Stimulated activated CD4-positive, alpha-beta T cell treated with anti-CD3 and anti-CD28 coated beads, Interleukin-1b, Interleukin-23, amount 100 ng/mL, for 4 hours (primary cell): ENCODE measurements at regions not wholly inside any gene's neighbourhood (a gene's known extent, or its start where the extent isn't known, plus 50 kb on each side); places are given as distances from the start of the nearest gene placed in this dataset.

Experiments
- DNase-seq, 2 donors: peaks; one replicate each; pipeline ENCODE4 v3.0.0-alpha.2; 2020; ENCODE audit warnings: low read depth in 2 of 2

DNA sequence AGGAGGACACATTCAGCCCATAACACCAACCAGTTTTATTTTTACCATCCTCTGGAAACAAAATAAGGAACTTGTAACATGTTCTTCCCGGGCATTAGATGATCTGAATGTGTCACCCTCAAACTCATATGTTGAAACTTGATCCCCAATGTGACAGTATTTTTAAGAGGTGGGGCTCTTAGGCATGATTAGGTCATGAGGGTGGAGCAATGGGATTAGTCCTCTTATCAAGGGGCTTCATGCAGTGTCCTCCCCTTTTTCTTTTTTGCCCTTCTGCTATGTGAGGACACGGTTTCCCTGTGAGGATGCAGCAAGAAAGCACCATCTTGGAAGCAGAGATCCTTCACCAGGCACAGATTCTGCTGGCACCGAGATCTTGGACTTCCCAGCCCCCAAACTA lies 401.5 kb upstream of the TRIB2 start:
- DNase-seq: no peak

DNA sequence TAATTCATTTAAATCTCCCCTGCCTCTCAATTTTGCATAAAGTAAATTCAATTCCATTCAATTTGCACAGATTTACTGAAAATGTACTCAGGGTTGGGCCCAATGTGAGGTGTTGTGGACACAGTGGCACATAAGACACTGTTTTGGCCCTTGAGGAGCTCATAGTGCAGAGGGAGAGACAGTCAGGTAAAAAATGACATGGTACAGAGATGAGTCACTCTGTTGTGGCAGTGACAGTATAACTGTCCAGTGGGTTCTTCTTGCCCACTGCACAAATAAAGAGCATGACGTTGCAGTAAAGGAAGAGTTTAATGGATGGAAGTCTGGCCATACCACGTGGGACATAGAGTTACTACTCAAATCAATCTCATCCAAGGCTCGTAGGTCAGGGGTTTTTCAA lies 400.3 kb upstream of the TRIB2 start:
- DNase-seq: no peak

DNA sequence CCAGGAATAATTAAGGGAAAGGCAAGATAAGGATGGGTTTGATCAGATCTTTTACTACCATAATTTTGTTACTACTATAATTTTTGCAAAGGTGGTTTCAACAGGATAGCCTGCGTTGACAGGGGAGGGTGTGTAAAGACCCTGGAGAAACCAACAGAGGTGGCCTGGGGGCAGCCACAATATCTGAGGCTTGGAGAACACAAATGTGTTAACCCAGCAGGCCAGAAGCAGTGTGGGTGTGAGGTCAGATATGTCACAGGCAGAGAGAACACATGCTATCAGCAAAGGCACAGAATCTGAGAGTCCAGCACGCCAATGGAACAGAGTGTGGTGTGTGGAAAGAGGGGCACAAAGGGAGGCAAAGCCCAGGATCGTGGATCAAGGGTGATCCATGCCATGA lies 399.4 kb upstream of the TRIB2 start:
- no peak for DNase-seq

DNA sequence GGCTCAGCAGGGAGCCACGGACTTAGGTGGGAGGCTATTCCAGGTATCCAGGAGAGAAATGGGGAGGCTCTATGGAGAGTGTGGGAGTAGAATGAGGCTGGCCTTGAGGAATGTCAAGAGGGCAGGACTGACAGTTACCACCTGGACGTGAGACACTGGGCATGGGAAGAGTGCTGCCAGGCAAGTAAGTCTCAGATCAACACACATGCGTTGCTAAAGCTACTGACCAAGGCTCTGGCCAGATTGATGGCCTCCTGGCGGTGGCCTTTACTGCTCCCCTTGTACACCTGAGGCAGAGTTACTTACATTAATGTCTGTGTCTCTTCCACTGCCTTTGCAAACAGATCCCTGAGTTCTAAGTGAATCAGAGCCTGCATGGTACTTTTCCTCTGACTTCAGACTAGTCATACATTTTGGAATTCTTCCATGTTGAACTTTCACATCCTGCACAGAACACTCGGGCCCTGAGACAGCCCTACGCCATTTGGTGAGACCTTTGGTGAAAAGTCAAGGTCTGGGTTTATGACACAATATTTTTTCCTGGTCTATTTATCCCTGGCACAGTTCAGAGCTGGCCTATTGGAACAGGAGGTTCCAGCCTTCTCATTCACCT lies 398.8 kb upstream of the TRIB2 start:
- DNase-seq: no peak

DNA sequence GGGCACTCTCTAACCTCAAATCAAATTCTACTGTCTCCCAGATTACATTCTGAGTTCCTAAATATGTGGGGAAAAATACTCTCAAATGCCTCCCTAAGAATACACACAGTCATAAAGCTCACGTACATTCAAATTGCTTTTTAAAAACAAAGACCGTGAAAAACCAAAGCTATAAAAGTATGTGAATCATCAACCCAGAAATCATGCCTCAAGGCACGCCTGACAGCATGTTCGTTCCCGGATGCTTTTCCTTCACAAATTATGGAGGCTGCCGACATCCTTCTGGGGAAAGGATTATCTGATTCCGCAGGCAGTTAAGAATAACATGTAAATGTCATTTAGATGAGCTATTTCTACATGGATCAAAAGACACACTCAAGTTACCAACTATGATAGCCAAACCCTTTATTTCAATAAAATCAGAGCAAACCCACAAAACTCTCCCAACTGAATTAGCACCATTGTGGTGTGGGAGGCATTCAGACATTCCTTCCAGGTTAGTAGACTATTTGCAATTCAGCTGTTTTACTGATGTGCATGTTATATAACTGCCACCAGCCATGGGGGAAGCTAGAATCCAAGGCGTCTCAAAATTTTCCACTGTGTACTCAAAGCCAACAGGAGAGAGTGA lies 398.2 kb upstream of the TRIB2 start:
- DNase-seq: no peak

DNA sequence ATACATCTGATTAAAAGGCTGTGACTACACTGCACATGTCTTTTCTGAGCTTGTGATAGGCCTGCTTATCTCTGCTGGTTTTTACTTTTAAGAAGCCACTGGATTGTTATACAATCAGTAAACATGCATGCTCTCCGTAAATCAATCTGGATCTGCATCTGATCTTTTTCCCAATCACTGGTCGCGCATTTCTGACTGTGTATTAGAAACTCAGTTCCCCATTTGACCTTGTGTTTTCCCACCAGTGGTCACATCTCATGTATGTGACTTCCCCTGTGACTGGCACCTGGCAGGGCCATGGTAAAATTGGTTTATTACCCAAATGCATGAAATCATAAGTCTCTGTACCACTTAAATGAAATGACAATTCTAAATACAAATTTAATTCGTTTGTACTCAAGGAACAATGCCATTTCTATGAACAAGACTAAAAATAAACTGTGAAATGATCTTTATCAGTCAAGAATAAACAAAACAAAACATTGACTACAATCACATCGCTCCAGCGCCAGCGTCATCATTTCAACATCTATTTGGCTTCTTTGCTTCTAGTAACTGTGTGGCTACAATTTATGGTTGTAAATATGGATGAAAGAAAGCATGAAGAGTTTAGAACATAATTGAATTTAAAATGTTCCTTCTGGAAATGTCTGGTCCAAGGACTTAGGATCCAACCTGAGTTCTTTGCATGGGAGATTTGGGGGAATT lies 396.6 kb upstream of the TRIB2 start:
- no peak for DNase-seq

DNA sequence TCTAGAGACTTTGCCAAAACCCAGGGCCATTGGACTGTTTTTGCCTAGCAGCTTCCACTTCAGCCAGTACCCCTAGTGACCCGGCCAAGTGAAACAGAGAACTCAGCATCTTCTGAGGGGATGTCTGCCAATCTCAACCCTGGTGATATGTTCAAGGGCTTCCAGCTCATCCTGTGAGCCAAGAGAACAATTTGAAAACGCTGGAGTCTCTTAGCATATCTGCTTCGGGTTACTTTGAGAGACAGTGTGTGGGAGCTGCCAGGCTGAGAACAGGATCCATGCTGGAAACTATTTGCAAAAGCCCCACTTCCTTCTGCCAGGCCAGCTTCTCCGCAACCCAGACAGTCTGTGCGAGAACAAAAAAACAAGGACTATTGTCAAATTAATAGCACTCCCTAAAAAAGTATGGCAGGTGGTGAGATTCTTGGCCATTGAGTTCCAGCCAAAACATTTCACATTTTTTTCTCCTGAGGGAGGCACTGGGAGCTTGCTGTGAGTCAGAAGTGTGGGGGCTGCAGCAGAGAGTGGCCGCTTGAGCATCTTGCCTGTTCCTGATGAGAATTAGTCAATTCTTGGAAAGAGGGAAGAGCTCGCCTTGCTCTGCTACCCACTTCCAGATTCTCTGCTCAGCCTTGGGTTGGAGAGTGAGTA lies 395.6 kb upstream of the TRIB2 start:
- no peak for DNase-seq

DNA sequence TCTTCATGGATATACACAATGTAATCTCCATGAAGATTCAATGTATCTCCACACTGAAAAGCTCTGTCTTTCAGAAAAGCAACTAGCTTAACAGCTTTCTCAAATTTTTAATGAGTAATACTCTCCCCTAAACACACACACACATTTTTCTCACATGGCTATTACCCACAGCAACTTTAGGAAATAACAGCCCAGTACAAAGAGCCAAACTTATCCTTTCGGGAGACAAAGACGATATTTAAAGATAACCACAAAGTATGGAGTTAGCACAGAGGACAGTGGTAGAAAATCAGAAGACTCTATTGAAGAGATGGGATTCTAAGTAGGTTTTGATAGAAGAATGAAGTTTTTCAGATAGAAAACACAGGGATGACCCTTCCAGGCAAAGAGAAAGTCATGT lies 394.9 kb upstream of the TRIB2 start:
- DNase-seq: no peak

DNA sequence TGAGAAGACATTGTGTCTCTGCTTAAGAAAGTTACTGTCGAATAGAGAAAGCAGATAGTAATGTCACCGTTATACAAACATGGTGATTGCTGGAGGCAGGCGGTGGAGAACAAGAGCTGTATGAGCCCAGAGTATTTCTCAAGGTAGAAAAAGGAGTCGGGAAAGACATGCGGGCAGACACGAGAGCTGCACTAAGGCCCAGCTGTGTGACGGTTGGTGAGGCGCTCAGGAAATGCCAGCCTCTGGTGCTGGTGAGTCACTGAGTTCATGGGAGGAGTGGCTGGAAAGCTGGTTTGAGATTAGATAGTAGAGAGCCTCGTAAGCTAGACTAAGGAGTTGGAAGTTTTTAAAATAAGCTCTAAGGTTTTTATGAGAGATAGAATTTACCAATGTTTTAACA lies 390.9 kb upstream of the TRIB2 start:
- DNase-seq: no peak

DNA sequence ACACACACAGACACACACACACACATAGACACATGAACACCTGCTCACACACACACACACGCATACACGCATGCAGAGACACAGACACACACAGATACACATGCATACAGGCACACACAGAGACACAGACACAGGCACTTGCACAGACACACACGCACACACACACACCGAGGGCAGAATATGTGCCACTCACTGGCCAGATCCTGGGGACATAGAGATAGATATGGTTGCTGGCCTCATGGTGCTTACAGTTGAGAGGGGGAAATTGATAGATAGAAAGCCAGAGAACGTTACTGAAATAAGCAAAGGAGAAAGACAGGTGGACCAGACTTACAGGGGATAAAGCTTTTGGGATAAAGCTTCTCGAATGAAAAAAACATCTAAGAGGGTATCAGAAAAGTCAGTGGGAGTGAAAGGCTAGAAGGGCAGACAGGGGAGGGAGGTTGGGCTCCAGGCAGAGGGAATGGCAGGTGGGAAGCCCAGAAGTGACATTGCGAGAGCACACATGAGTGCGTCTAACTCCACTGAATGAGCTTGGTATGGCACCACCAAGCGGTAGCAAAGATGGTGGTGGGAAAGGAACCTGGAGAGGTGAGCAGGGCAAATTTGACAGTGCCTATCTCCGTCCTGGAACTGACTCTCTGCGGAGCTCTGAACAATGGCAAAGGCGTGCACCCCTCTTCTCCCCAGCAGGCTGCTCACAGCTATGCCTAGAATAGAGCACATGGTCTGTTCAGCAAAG lies 390.1 kb upstream of the TRIB2 start:
- no peak for DNase-seq

DNA sequence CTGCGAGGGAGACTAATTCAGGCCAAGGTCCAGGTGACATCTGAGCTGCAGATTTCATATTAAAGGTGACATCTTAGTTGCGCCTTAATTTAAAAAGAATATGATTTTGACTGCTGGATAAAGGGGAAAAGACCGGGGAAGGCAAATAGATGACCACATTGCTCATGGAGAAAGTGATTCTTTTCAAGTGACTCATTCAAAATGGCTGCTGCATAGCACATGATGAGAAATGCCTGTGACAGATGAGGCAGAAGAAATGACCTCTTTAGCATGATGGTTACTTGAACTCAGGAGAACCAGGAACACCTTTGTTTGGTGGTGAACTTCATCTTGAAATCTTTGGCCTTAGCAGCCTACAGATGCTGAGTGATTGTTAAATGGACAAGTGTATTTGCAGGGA lies 385.8 kb upstream of the TRIB2 start:
- no peak for DNase-seq

DNA sequence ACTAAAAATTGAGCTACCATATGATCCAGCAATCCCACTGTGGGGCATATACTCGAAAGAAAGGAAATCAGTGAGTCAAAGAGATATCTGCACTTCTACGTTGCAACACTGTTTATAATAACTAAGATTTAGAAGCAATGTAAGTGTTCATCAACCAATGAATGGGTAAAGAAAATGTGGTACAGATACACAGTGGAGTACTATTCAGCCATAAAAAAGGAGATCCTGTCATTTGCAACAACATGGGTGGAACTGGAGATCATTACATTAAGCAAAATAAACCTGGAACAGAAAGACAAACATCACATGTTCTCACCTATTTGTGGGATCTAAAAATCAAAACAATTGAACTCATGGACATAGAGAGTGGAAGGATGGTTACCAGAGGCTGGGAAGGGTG lies 385.0 kb upstream of the TRIB2 start:
- no peak for DNase-seq

DNA sequence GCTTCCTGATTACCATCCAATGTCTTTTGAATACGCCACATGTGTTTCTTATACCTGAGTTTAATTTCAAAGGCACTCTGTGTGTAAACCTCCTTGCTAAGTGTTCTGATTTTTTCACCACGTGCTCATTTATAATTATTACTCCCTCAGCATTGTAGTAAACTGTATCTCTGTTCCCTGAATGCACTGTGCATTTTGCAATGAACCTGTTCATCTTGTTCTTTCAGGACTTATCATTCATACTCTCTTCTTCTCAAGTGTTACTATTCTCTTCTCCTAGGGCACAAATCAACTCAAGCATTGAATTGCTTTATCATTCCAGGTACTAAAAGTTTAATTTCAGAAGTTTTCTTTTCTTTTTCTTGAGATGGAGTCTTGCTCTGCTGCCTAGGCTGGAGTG lies 383.4 kb upstream of the TRIB2 start:
- DNase-seq: no peak

DNA sequence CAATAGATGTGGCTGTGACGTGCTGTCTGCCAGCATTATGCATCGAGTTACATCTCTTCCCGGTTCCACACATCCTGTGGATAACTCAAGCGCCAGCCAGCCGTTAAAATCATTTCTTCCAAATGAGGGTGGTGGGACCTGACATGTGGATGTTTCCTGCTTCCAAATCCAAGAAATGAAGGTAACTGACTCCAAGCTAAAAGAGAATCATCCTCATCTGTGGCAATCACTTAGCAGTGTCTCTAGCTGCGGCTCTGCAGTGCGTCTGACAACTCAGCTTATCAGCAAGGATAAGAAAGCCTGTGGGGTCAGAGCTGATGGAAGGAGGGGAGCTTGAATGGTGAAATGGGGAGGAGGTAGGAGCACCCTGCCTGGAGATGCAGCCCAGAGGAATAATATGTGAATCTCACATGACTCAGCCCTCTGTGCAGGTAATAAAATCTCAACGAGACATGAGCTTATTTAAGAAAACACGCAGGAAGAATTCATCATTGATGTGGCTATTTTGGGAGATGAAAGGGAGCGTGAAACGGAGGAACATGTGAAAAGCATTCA lies 382.2 kb upstream of the TRIB2 start:
- DNase-seq: no peak

DNA sequence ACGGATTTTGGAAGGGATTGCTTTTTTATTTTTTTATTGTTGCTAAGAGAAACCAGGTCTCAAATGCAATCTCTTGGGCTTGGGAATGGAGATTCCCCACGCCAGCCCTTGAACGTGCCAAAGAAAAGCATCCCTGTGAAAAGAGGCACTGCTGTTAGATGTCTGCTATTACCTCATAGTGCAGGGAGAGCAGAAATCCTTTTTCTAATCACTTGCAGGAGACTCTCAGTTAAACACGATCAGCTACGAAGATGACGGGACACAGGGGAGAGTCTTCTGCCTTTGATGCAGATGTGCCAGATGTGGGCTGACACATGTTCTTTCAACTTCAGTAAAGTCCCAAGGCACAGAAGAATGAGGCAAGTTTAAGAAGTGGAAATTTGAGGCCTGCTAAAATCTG lies 381.6 kb upstream of the TRIB2 start:
- no peak for DNase-seq

DNA sequence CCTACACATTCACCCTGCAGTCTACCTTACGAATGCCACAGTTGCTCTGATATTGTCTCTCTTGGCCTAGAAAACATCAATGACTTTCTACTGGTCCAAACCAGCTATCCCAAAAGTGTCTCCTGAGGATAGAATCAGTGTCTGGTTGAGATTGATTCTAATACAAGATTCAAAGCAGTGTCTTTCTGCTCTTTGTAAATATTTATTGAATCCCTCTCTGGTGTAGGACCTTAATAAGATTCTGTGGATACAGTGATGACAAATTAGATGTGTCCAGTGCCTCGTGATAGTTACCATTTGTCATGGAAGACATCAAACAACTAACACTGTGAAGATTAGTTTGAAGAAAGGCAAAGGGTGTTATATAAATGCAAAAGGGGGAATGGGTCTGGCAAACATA lies 380.7 kb upstream of the TRIB2 start:
- DNase-seq: no peak

DNA sequence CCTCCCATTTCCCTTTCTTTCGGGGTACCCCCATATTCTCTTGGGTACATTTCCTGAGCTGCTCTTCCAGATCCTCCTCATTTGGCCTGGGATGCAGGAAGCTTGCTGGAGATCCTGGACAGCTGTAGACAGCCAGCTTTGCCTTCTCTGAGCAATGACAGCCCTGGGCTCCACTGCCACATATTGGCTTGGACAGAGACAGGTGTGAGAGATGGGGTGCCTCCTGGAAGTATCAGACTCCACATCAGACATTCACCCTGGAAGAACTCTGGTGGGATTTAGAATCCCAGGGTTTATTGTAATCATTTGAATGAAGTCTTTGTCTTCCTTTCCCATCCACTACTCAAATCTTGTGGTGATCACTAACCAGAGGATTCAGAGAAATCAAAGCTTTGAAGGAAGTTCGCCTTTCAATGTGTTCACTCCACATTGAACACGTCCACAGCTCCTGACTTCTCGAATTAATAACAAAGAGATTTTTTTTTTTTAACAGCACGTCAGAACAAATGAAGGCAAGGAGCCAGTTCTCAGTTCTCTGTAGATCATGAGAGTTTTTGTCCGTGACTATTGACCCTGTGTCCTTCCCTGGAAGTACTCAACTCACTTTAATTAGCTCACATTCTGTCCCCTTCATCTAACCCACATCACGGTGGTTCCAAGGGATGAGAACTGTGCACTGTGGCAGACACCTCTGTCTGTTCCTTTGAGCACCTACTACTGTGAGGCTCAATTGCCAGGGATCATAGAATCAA lies 377.6 kb upstream of the TRIB2 start:
- no peak for DNase-seq

DNA sequence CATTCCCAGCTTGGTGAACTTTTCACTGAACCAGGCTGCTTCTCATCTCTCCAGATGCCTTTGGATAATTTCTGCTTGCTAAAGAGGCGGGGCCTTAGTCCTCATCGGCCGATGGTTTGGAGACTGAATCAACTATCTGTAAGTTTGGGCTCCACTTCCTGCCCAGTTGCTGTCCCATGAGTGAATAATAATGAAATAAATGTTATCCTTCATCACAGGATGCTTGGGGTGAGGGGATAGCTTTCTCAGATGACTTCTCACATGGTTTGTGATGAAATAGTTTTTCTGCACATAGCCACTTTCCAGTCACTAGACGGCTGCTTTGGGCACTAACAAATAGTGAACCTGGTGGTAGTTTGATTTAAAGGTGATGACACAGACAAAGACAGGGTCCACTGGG lies 376.6 kb upstream of the TRIB2 start:
- DNase-seq: no peak

DNA sequence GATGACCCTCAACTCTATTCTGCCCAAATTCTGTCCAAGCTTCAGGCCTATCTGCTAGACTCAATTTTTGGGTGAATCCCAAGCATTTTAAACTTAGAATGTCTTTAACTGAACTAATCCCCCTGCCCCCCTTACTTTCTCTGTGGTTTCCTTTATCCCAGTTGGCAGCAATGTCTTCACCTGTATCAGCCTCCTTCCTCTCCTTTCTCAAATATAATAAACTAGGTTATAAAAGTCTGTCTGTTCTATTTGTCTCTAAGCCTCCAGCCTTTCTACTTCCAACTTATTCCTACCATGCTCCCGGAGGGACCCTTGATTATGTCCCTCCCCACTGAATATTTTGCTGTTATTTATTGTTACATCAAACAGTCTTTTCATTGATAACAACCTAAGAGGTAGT lies 375.5 kb upstream of the TRIB2 start:
- DNase-seq: no peak

DNA sequence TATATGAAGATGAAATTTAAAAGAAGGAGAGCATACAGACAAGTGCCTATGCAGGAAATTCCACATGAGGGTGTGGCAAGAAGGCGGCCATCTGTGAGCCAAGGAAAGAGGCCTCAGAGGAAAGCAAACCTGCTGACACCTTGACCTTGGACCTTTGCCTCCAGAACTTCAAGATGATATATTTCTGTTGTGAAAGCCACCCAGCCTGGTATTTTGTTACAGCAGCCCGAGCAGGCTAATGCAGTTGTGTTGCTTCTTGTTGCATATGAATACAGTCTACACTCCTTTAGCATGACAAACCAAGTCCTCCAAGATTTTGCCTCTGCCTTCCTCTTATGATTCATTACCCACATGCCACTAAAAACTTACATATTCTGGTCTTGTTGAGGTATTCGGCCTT lies 374.8 kb upstream of the TRIB2 start:
- DNase-seq: no peak

DNA sequence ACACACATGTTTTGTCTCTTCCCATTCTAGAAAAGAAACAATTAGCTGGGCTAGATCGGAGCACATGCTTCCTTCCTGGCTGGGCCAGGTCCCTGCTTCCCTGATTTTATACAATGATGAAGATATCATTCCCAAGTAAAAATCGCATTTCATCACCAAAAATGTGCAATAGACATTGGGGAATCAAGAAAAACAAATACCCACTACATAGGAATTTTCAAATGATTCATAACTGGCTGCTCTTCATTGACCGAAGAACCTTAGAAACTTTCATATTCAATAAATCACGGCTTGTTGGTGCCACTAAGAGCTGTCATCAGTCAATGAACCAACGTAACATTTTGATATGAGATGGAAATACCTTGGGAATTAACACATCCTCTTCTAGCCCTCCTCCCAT lies 373.6 kb upstream of the TRIB2 start:
- DNase-seq: no peak
